Colonic mucosa (tissue), 4 donors: ENCODE measurements at regions not wholly inside any gene's neighbourhood (a gene's known extent, or its start where the extent isn't known, plus 50 kb on each side); places are given as distances from the start of the nearest gene placed in this dataset.

Experiments
- DNase-seq: peaks from one replicate; pipeline ENCODE4 v3.0.0-alpha.2; 2020
- H3K27ac ChIP-seq: fragments of 200-600 bp; one replicate; pipeline ENCODE4 v1.8.0; 2021
- H3K27me3 ChIP-seq: fragments of 200-600 bp; one replicate; pipeline ENCODE4 v1.8.0; 2021
- H3K36me3 ChIP-seq: fragments of 200-600 bp; one replicate; pipeline ENCODE4 v1.8.0; 2021
- H3K4me1 ChIP-seq: fragments of 200-600 bp; one replicate; pipeline ENCODE4 v1.8.0; 2021; ENCODE audit warnings: mild to moderate bottlenecking
- H3K4me3 ChIP-seq: fragments of 200-600 bp; one replicate; pipeline ENCODE4 v1.8.0; 2021
- H3K9ac ChIP-seq, 2 donors: one replicate each; pipeline ENCODE4 v1.7.0; 2013; ENCODE audit warnings: control low read depth in 2 of 2, low read depth in 2 of 2, low read length in 2 of 2
- H3K9me3 ChIP-seq: fragments of 200-600 bp; one replicate; pipeline ENCODE4 v1.8.0; 2021
- CTCF ChIP-seq: fragments of 200-600 bp; IDR thresholded peaks from one replicate; pipeline ENCODE4 v1.8.0; 2022; ENCODE audit warnings: antibody characterized with exemption, mild to moderate bottlenecking
- intact Hi-C: fragments of 100-400 bp; cut with DNase I; formaldehyde crosslinking; loops from one replicate; pipeline ENCODE4 v1.14.1; 2022
- donor health status: healthy.
- donor health status: DM: no; HTN: no; CAD: no.
- donor health status: DM: no; HTN: no; CAD: no.

- Histone ChIP-seq H3K4me3 (no peak overlapping the region), H3K9me3 (no peaks in the 10 kb centered on the region), H3K27ac (no peak overlapping the region), H3K27me3 (no peaks in the 10 kb centered on the region), H3K36me3 (no peaks in the 10 kb centered on the region), H3K9ac (no peak overlapping the region), H3K4me1 (no peaks in the 10 kb centered on the region)
- TF ChIP-seq CTCF: no peak
- intact Hi-C loops: no loop called here
- no peak for DNase-seq
Measured at GRCh38 chr5:3511519-3511918, 84.1 kb upstream of the IRX1 start.

GRCh38 chr5:3510642-3511417 is 84.8 kb upstream of the IRX1 start:
- no peak for TF ChIP-seq CTCF
- Histone ChIP-seq H3K4me1 (no peaks in the 10 kb centered on the region), H3K9ac (no peak overlapping the region), H3K9me3 (no peaks in the 10 kb centered on the region), H3K36me3 (no peaks in the 10 kb centered on the region), H3K4me3 (no peak overlapping the region), H3K27me3 (no peaks in the 10 kb centered on the region), H3K27ac (no peak overlapping the region)
- no peak for DNase-seq
- intact Hi-C loops: no loop called here

- no peak overlapping the region for H3K9ac ChIP-seq
- H3K27ac ChIP-seq: no peak overlapping the region
- H3K4me3 ChIP-seq: no peak overlapping the region
- DNase-seq: no peak
- H3K36me3 ChIP-seq: no peaks in the 10 kb centered on the region
- no peaks in the 10 kb centered on the region for H3K9me3 ChIP-seq
- H3K27me3 ChIP-seq: no peaks in the 10 kb centered on the region
- H3K4me1 ChIP-seq: no peaks in the 10 kb centered on the region
- intact Hi-C loops: no loop called here
- TF ChIP-seq CTCF: no peak
Measured at GRCh38 chr5:3509290-3509689, 86.3 kb upstream of the IRX1 start.

- Histone ChIP-seq H3K36me3 (no peaks in the 10 kb centered on the region), H3K27me3 (no peaks in the 10 kb centered on the region), H3K9me3 (no peaks in the 10 kb centered on the region), H3K27ac (no peak overlapping the region), H3K4me3 (no peak overlapping the region), H3K4me1 (no peaks in the 10 kb centered on the region), H3K9ac (no peak overlapping the region)
- intact Hi-C loops: no loop called here
- no peak for DNase-seq
- no peak for TF ChIP-seq CTCF
Measured at GRCh38 chr5:3508395-3508794, 87.2 kb upstream of the IRX1 start.

GRCh38 chr5:3490957-3491507 is 104.6 kb upstream of the IRX1 start:
- intact Hi-C loops: no loop called here
- H3K4me3 ChIP-seq: no peak overlapping the region
- no peaks in the 10 kb centered on the region for H3K9me3 ChIP-seq
- no peaks in the 10 kb centered on the region for H3K4me1 ChIP-seq
- no peaks in the 10 kb centered on the region for H3K27me3 ChIP-seq
- no peak overlapping the region for H3K27ac ChIP-seq
- TF ChIP-seq CTCF: no peak
- H3K36me3 ChIP-seq: no peaks in the 10 kb centered on the region
- no peak overlapping the region for H3K9ac ChIP-seq
- DNase-seq: no peak
